ENCODE measurements at regions not wholly inside any gene's neighbourhood (a gene's known extent, or its start where the extent isn't known, plus 50 kb on each side); places are given as distances from the start of the nearest gene placed in this dataset.

GRCh38 chr12:76244300-76244699 is 103.9 kb downstream of the BBS10 start:
- no peak for TF ChIP-seq CTCF (conservative IDR thresholded peaks at IDR 0.05; ENCODE audit: low read depth, low read length)
- Histone ChIP-seq H4K20me1 (ENCODE audit: insufficient read depth) (no peaks in the 10 kb centered on the region), H3K4me2 (no peak overlapping the region), H3K36me3 (ENCODE audit: insufficient read depth) (no peaks in the 10 kb centered on the region), H3K9ac (no peak overlapping the region), H3K4me3 (IDR thresholded peaks at IDR 0.05; ENCODE audit: insufficient read depth, low read depth, low read length) (no peak overlapping the region), H3K27me3 (ENCODE audit: insufficient read depth, low read depth) (no peaks in the 10 kb centered on the region), H2AFZ (ENCODE audit: low read depth) (no peak overlapping the region), H3K79me2 (ENCODE audit: insufficient read depth, low read depth) (no peaks in the 10 kb centered on the region), H3K4me1 (ENCODE audit: low read depth, poor library complexity, severe bottlenecking) (no peaks in the 10 kb centered on the region), H3K27ac (no peak overlapping the region)

GRCh38 chr12:76242813-76243550 is 105.2 kb downstream of the BBS10 start:
- TF ChIP-seq CTCF (conservative IDR thresholded peaks at IDR 0.05; ENCODE audit: low read depth, low read length) = no peak
- Histone ChIP-seq H3K27ac (no peak overlapping the region), H3K79me2 (ENCODE audit: insufficient read depth, low read depth) (no peaks in the 10 kb centered on the region), H3K27me3 (ENCODE audit: insufficient read depth, low read depth) (no peaks in the 10 kb centered on the region), H3K4me2 (no peak overlapping the region), H4K20me1 (ENCODE audit: insufficient read depth) (no peaks in the 10 kb centered on the region), H3K36me3 (ENCODE audit: insufficient read depth) (no peaks in the 10 kb centered on the region), H3K4me1 (ENCODE audit: low read depth, poor library complexity, severe bottlenecking) (no peaks in the 10 kb centered on the region), H3K4me3 (IDR thresholded peaks at IDR 0.05; ENCODE audit: insufficient read depth, low read depth, low read length) (no peak overlapping the region), H3K9ac (no peak overlapping the region), H2AFZ (ENCODE audit: low read depth) (no peak overlapping the region)

- Histone ChIP-seq H3K9ac (no peak overlapping the region), H2AFZ (ENCODE audit: low read depth) (no peak overlapping the region), H4K20me1 (ENCODE audit: insufficient read depth) (no peaks in the 10 kb centered on the region), H3K27me3 (ENCODE audit: insufficient read depth, low read depth) (no peaks in the 10 kb centered on the region), H3K4me3 (IDR thresholded peaks at IDR 0.05; ENCODE audit: insufficient read depth, low read depth, low read length) (no peak overlapping the region), H3K27ac (no peak overlapping the region), H3K4me1 (ENCODE audit: low read depth, poor library complexity, severe bottlenecking) (no peaks in the 10 kb centered on the region), H3K36me3 (ENCODE audit: insufficient read depth) (no peaks in the 10 kb centered on the region), H3K4me2 (no peak overlapping the region), H3K79me2 (ENCODE audit: insufficient read depth, low read depth) (no peaks in the 10 kb centered on the region)
- no peak for TF ChIP-seq CTCF (conservative IDR thresholded peaks at IDR 0.05; ENCODE audit: low read depth, low read length)
Measured at GRCh38 chr12:76241371-76241770, 106.8 kb downstream of the BBS10 start.

- H2AFZ ChIP-seq (ENCODE audit: low read depth) = no peak overlapping the region
- no peak overlapping the region for H3K4me2 ChIP-seq
- H3K9ac ChIP-seq = no peak overlapping the region
- no peak overlapping the region for H3K4me3 ChIP-seq (IDR thresholded peaks at IDR 0.05; ENCODE audit: insufficient read depth, low read depth, low read length)
- no peak overlapping the region for H3K27ac ChIP-seq
- no peak for TF ChIP-seq CTCF (conservative IDR thresholded peaks at IDR 0.05; ENCODE audit: low read depth, low read length)
- no peaks in the 10 kb centered on the region for H4K20me1 ChIP-seq (ENCODE audit: insufficient read depth)
- no peaks in the 10 kb centered on the region for H3K79me2 ChIP-seq (ENCODE audit: insufficient read depth, low read depth)
- H3K27me3 ChIP-seq (ENCODE audit: insufficient read depth, low read depth) = no peaks in the 10 kb centered on the region
- no peaks in the 10 kb centered on the region for H3K36me3 ChIP-seq (ENCODE audit: insufficient read depth)
- H3K4me1 ChIP-seq (ENCODE audit: low read depth, poor library complexity, severe bottlenecking) = no peaks in the 10 kb centered on the region
Measured at GRCh38 chr12:76240281-76240680, 107.9 kb downstream of the BBS10 start.
